HFFc6 (cell line): ENCODE measurements at regions not wholly inside any gene's neighbourhood (a gene's known extent, or its start where the extent isn't known, plus 50 kb on each side); places are given as distances from the start of the nearest gene placed in this dataset.

Experiments used
- DNase-seq: peaks from one replicate; pipeline ENCODE4 v3.0.0-alpha.2; 2018
- H3K27ac Mint-ChIP-seq: 2 replicates; pipeline ENCODE4 v1.8.0; 2020; ENCODE audit warnings: mild to moderate bottlenecking, mixed read lengths
- H3K27me3 Mint-ChIP-seq: 2 replicates; pipeline ENCODE4 v1.8.0; 2021; ENCODE audit warnings: mild to moderate bottlenecking, moderate library complexity, mixed read lengths; ENCODE audit not compliant: insufficient read depth
- H3K36me3 Mint-ChIP-seq: 2 replicates; pipeline ENCODE4 v1.8.0; 2021; ENCODE audit warnings: low read depth, mixed read lengths
- H3K4me1 Mint-ChIP-seq: 2 replicates; pipeline ENCODE4 v1.8.0; 2020; ENCODE audit warnings: low read depth, mixed read lengths
- H3K4me3 Mint-ChIP-seq: 2 replicates; pipeline ENCODE4 v1.8.0; 2020; ENCODE audit warnings: mild to moderate bottlenecking, moderate library complexity, mixed read lengths
- H3K9me3 Mint-ChIP-seq: 2 replicates; pipeline ENCODE4 v1.8.0; 2020; ENCODE audit warnings: mild to moderate bottlenecking, mixed read lengths
- TF ChIP-seq, protein P1 (sequence below): fragments of 200-600 bp; sonication (generic); IDR thresholded peaks from 2 replicates; pipeline ENCODE4 v1.5.0; 2021; ENCODE audit warnings: antibody characterized with exemption, mild to moderate bottlenecking

DNA sequence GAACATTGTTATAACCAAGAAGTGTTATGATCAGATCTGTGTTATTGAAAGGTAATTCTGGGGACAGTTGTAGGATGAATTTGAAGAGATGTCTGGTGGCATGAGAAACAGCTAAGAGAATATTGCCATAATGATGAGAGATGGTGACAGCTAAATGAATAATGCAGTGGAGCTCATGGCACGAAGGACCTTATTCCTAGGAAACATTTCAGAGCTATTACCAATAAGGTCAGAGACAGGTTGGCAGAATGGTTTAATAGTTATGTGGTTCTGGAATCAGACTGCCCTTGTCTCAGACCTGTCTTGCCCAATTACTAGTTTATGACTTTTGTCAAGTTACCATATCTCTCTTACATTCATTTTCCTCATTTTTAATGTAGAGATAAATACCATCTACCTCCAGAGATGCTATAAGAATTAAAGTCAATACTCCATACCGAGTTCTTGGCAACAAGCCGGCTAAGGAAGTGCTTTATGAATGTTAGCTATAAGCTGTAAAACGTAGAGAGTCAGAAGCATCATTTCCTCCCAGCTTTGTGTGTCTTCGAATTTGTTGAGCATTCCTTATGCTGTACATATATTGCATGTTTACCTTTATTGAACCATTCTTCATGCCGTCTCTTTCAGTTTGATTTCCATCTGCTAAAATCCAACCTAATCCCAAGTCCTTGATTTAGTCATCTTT is 73.6 kb upstream of the COL5A2 start:
- TF ChIP-seq, protein P1, sequence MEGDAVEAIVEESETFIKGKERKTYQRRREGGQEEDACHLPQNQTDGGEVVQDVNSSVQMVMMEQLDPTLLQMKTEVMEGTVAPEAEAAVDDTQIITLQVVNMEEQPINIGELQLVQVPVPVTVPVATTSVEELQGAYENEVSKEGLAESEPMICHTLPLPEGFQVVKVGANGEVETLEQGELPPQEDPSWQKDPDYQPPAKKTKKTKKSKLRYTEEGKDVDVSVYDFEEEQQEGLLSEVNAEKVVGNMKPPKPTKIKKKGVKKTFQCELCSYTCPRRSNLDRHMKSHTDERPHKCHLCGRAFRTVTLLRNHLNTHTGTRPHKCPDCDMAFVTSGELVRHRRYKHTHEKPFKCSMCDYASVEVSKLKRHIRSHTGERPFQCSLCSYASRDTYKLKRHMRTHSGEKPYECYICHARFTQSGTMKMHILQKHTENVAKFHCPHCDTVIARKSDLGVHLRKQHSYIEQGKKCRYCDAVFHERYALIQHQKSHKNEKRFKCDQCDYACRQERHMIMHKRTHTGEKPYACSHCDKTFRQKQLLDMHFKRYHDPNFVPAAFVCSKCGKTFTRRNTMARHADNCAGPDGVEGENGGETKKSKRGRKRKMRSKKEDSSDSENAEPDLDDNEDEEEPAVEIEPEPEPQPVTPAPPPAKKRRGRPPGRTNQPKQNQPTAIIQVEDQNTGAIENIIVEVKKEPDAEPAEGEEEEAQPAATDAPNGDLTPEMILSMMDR: no peak
- Mint-ChIP-seq H3K4me3 (peak overlapping the region; percentile 24; the same call in 1 of the 2 replicates), H3K27ac (peak overlapping the region; percentile 73), H3K27me3 (peaks cover 4% of the 10 kb centered on the region; the same call in 1 of the 2 replicates), H3K9me3 (no peaks in the 10 kb centered on the region), H3K4me1 (peaks cover 40% of the 10 kb centered on the region), H3K36me3 (no peaks in the 10 kb centered on the region)
- peak; percentile 36 for DNase-seq

DNA sequence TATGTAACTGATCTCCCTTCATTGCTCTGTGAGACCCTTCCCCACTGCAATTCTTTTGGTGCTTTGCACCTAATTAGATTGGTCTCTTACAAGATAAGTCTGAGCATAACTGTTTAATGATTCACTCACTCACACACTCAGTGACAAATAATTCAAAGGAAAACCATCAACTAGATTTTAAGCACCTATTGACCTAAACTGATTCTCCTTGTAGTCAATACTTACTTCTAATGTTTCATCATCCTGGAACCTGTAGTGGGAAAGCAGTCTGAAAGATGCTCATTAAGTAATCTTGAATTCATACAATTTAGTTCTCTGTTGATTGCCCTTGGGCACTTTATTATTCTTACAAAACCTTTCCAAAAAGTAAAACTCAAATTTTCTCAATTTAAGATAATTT is 74.3 kb upstream of the COL5A2 start:
- H3K27ac Mint-ChIP-seq: peak overlapping the region; percentile 73
- no peak for DNase-seq
- H3K9me3 Mint-ChIP-seq: no peaks in the 10 kb centered on the region
- peaks cover 4% of the 10 kb centered on the region; the same call in 1 of the 2 replicates for H3K27me3 Mint-ChIP-seq
- TF ChIP-seq, protein P1: no peak
- peak overlapping the region; percentile 24 for H3K4me3 Mint-ChIP-seq
- H3K36me3 Mint-ChIP-seq: no peaks in the 10 kb centered on the region
- H3K4me1 Mint-ChIP-seq: peaks cover 38% of the 10 kb centered on the region

DNA sequence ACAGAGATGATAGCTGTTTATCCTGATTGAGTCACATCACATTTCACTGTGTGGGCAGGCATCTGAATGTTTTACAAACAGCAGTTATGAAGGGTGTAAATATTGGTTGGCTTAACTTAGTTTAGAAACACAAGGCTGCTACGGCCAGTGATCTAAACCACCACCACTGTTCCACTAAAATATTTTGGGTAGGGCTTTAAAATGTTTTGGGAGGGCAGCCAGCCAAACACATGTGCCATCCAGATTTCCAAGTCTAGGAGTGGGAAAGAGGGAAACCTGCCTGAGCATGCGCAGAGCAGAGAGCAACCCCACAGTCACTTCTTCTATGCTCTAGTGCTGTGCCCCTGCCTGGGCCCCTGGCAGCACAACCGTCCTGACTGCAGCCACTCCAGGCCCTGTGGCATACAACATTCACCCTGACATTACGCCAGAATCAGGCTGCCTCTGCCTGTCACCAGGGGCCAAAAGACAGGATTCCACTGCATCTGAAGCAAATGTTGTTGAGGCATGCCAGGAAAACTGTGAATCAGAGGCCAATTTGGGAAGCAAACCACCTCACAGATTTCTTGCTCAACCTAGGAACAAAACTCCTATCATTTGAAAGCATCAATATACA is 74.8 kb upstream of the COL5A2 start:
- no peaks in the 10 kb centered on the region for H3K36me3 Mint-ChIP-seq
- peaks cover 35% of the 10 kb centered on the region for H3K4me1 Mint-ChIP-seq
- peaks cover 4% of the 10 kb centered on the region; the same call in 1 of the 2 replicates for H3K27me3 Mint-ChIP-seq
- peak overlapping the region; percentile 24 for H3K4me3 Mint-ChIP-seq
- H3K9me3 Mint-ChIP-seq: no peaks in the 10 kb centered on the region
- H3K27ac Mint-ChIP-seq: peak overlapping the region; percentile 73
- TF ChIP-seq, protein P1: no peak
- DNase-seq: peak; percentile 64

DNA sequence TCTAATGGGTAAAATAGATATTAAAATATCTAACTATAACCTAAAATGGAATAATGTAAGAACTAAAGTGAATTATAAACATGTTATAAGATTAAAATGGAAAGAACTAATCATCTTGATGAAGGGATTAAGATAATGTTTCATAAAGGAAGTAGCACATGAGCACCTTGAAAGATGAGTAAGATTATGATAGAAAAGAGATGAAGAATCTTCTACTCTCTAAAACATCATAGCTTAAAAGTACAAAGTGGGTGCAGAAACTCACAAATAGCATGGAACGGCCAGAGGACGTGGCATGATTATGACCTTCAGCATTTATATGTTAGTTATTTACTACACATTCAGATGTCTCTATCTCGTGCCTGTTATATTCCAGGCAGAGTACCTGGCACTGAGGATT is 76.2 kb upstream of the COL5A2 start:
- Mint-ChIP-seq H3K4me3 (no peak overlapping the region), H3K9me3 (no peaks in the 10 kb centered on the region), H3K27ac (no peak overlapping the region), H3K27me3 (no peaks in the 10 kb centered on the region), H3K4me1 (peaks cover 47% of the 10 kb centered on the region), H3K36me3 (no peaks in the 10 kb centered on the region)
- DNase-seq: no peak
- TF ChIP-seq, protein P1: no peak

DNA sequence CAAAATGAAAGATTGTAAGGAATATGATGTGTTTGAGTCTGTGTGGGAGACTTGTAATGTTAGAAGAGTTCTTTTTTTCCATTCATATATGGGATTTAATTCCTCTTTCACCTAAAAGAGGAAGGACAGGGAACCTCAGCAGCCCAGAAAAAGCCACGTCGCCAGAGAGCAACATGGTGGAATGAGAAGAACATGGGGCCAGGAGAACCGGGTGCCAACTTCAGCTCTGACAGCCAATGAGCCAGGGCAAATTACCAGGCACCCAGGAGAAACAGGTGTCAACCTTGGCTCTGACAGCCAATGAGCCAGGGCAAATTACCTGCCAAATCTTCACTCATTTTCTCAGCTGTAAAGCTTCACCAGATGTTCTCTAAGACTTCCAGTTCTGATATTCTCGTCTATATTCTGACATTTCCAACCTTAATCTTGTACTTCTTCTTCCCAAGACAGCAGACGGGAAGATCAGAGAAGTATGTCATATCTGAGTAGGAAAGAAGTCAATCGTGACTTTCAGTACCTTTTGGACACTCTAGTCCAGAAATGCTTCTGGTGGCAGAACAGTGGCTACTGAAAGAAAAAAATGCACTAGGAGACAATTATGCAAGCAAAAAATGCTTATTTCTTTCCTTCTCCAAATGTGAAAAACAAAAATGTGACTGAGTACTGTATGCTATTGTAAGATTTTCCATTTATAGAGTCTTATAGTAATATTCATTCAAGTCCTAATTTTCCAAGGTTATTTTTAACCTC is 79.2 kb upstream of the COL5A2 start:
- Mint-ChIP-seq H3K27ac (no peak overlapping the region), H3K9me3 (no peaks in the 10 kb centered on the region), H3K4me1 (peaks cover 46% of the 10 kb centered on the region), H3K4me3 (no peak overlapping the region), H3K36me3 (no peaks in the 10 kb centered on the region), H3K27me3 (no peaks in the 10 kb centered on the region)
- TF ChIP-seq, protein P1: no peak
- no peak for DNase-seq
